Peyer's patch (tissue), 4 donors: ENCODE measurements at regions not wholly inside any gene's neighbourhood (a gene's known extent, or its start where the extent isn't known, plus 50 kb on each side); places are given as distances from the start of the nearest gene placed in this dataset.

Experiments
- POLR2A ChIP-seq, 2 donors: fragments of 450-650 bp; IDR thresholded peaks; one replicate each; pipeline ENCODE4 v1.5.1; 2017; ENCODE audit warnings: antibody characterized with exemption in 2 of 2, mild to moderate bottlenecking in 2 of 2, moderate library complexity in 2 of 2
- TF ChIP-seq, protein P1 (sequence below), 6 experiments: fragments of 450-650 bp in 4 of 6; fragments of 200-600 bp in 2 of 6; sonication (generic) in 1 of 6; IDR thresholded peaks; one replicate each; pipeline ENCODE4 v1.5.1; 2017 to 2019; ENCODE audit warnings: antibody characterized with exemption in 6 of 6, mild to moderate bottlenecking in 3 of 6, moderate library complexity in 1 of 6

DNA sequence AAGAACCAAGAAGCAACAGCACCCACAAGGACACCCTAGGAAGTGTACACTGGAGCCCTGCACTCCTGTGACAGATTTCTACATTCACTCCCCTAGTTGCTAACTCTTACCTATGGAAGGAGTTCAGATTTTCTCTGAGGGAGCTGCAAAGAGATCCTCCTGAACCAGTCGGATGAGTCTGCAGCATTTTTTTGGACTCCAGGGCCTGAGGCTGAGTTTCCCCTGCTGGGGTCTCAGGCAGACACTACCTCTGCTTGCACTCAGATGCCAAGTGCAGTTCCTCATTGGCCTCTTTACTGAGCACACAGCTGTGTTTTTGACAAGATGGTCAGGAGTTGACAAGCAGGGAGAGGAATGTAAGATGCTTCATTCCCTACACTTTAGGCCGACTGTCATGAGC, 153.2 kb upstream of the RBM19 start:
- no peak for TF ChIP-seq POLR2A (IDR thresholded peaks at IDR 0.05)
- TF ChIP-seq, protein P1, sequence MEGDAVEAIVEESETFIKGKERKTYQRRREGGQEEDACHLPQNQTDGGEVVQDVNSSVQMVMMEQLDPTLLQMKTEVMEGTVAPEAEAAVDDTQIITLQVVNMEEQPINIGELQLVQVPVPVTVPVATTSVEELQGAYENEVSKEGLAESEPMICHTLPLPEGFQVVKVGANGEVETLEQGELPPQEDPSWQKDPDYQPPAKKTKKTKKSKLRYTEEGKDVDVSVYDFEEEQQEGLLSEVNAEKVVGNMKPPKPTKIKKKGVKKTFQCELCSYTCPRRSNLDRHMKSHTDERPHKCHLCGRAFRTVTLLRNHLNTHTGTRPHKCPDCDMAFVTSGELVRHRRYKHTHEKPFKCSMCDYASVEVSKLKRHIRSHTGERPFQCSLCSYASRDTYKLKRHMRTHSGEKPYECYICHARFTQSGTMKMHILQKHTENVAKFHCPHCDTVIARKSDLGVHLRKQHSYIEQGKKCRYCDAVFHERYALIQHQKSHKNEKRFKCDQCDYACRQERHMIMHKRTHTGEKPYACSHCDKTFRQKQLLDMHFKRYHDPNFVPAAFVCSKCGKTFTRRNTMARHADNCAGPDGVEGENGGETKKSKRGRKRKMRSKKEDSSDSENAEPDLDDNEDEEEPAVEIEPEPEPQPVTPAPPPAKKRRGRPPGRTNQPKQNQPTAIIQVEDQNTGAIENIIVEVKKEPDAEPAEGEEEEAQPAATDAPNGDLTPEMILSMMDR (IDR thresholded peaks at IDR 0.05), result no peak
